HG03095 (cell line): ENCODE measurements at regions not wholly inside any gene's neighbourhood (a gene's known extent, or its start where the extent isn't known, plus 50 kb on each side); places are given as distances from the start of the nearest gene placed in this dataset.

Source experiments
- ATAC-seq: cut with Tn5 transposase; IDR thresholded peaks from one replicate; pipeline ENCODE4 v1.9.1; 2021; ENCODE audit warnings: moderate library complexity; ENCODE audit not compliant: unreplicated experiment

GRCh38 chr2:66036948-66037347 lies 398.0 kb upstream of the MEIS1 start:
- ATAC-seq = no peak

GRCh38 chr2:66034467-66034866 lies 400.5 kb upstream of the MEIS1 start:
- no peak for ATAC-seq

GRCh38 chr2:66032226-66032775 lies 402.6 kb upstream of the MEIS1 start:
- no peak for ATAC-seq

GRCh38 chr2:66031236-66031635 lies 403.7 kb upstream of the MEIS1 start:
- ATAC-seq = no peak

GRCh38 chr2:66030553-66030952 lies 404.4 kb upstream of the MEIS1 start:
- no peak for ATAC-seq

- no peak for ATAC-seq
Measured at GRCh38 chr2:66024391-66024790, 410.5 kb upstream of the MEIS1 start.

- no peak for ATAC-seq
Measured at GRCh38 chr2:66021296-66021695, 413.6 kb upstream of the MEIS1 start.

- ATAC-seq = no peak
Measured at GRCh38 chr2:66017763-66018162, 417.2 kb upstream of the MEIS1 start.

- no peak for ATAC-seq
Measured at GRCh38 chr2:66014450-66014849, 420.5 kb upstream of the MEIS1 start.

GRCh38 chr2:66013456-66013855 lies 421.5 kb upstream of the MEIS1 start:
- ATAC-seq = no peak

GRCh38 chr2:66003931-66004330 lies 431.0 kb upstream of the MEIS1 start:
- ATAC-seq = no peak

- ATAC-seq = no peak
Measured at GRCh38 chr2:66001538-66001937, 433.4 kb upstream of the MEIS1 start.

GRCh38 chr2:66000901-66001300 lies 434.0 kb upstream of the MEIS1 start:
- no peak for ATAC-seq

- ATAC-seq = no peak
Measured at GRCh38 chr2:65999796-66000195, 435.1 kb upstream of the MEIS1 start.

GRCh38 chr2:65999103-65999502 lies 435.8 kb upstream of the MEIS1 start:
- no peak for ATAC-seq

GRCh38 chr2:65997961-65998360 lies 437.0 kb upstream of the MEIS1 start:
- ATAC-seq = no peak

- no peak for ATAC-seq
Measured at GRCh38 chr2:65992198-65992554, 442.7 kb upstream of the MEIS1 start.

- ATAC-seq = no peak
Measured at GRCh38 chr2:65991381-65992197, 443.3 kb upstream of the MEIS1 start.

GRCh38 chr2:65985986-65986385 lies 448.9 kb upstream of the MEIS1 start:
- ATAC-seq = no peak

GRCh38 chr2:65980531-65980930 lies 454.4 kb upstream of the MEIS1 start:
- ATAC-seq = no peak

GRCh38 chr2:65979446-65979845 lies 455.5 kb upstream of the MEIS1 start:
- ATAC-seq = no peak

- ATAC-seq = no peak
Measured at GRCh38 chr2:65974067-65974723, 460.7 kb upstream of the MEIS1 start.
